ENCODE measurements at regions not wholly inside any gene's neighbourhood (a gene's known extent, or its start where the extent isn't known, plus 50 kb on each side); places are given as distances from the start of the nearest gene placed in this dataset.

DNA sequence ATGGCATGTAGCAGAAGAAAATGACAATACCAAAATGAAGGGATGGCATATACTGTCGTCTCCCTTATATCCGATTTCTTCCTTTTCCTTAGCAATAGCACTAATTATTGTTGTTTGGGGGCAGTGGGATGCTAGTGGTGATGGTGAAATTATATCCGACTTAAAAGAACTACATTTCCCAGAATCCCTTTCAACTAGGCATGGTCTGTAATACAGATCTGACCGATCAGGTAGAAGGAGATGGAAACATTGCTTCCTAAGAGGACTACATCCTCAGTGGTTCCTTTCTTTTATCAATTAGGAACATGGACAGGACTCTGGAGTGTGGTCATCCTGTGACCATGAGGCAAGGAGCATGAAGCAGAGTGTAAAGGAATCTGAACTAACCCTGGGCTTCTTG is 532.6 kb downstream of the CBLN4 start:
- peak in 1 of 2 donors; percentile 35 for DNase-seq (ENCODE audit: low read depth in 1 of 2, low spot score in 1 of 2)
- H3K4me3 ChIP-seq: no peak overlapping the region
- H3K27ac ChIP-seq: no peak overlapping the region
- H3K9me3 ChIP-seq (ENCODE audit: low read depth): no peaks in the 10 kb centered on the region
- TF ChIP-seq, protein P1, sequence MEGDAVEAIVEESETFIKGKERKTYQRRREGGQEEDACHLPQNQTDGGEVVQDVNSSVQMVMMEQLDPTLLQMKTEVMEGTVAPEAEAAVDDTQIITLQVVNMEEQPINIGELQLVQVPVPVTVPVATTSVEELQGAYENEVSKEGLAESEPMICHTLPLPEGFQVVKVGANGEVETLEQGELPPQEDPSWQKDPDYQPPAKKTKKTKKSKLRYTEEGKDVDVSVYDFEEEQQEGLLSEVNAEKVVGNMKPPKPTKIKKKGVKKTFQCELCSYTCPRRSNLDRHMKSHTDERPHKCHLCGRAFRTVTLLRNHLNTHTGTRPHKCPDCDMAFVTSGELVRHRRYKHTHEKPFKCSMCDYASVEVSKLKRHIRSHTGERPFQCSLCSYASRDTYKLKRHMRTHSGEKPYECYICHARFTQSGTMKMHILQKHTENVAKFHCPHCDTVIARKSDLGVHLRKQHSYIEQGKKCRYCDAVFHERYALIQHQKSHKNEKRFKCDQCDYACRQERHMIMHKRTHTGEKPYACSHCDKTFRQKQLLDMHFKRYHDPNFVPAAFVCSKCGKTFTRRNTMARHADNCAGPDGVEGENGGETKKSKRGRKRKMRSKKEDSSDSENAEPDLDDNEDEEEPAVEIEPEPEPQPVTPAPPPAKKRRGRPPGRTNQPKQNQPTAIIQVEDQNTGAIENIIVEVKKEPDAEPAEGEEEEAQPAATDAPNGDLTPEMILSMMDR (IDR thresholded peaks at IDR 0.05; ENCODE audit: low read depth, low read length): no peak
- H3K36me3 ChIP-seq: no peaks in the 10 kb centered on the region
- H3K27me3 ChIP-seq: no peaks in the 10 kb centered on the region
- no peaks in the 10 kb centered on the region for H3K4me1 ChIP-seq (ENCODE audit: low read depth)

DNA sequence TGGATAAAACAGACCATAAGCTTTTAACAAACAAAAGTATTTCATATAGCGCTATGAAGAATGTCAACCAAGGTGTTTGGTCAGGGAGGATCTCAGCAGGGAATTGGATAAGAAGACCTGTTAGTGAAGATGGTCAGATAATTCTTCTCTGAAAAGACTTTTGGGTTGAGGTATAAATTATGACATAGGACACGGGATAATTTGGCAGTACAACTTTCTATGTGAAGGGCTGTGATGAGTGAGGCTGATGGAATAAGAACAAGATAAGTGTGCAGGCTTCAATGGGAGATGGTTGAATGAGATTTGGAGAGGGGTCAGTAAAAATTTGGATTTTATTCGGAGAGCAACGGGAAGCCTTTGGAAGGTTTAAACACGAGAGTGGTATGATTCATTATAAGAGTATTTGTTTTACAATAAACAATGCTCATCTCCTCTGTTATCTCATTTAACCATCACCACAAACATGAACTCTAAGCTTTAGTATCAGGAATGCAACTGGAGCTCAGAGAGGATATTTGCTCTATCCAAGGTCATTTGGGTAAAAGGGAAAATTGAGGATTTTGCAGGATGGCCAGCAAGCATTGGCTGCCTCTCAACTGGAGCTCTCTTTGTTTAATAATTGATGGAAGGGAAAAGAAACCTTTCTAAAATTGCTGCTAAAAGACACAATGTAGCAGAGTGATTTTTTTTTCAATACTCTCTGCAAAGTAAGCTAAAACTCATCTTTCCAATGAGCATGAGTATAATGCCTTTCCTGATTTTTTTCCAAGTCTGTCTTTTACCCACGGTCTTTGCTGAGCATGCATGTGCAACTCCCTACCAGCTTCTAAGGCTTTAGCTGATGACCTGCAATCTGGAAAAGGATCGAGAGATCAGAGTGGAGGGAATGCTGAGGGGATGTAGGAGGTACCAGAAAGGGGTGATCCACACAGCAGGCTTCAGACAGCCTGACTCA is 534.0 kb downstream of the CBLN4 start:
- no peak overlapping the region for H3K27ac ChIP-seq
- no peak overlapping the region for H3K4me3 ChIP-seq
- no peaks in the 10 kb centered on the region for H3K36me3 ChIP-seq
- H3K4me1 ChIP-seq (ENCODE audit: low read depth): no peaks in the 10 kb centered on the region
- TF ChIP-seq, protein P1 (IDR thresholded peaks at IDR 0.05; ENCODE audit: low read depth, low read length): no peak
- H3K9me3 ChIP-seq (ENCODE audit: low read depth): no peaks in the 10 kb centered on the region
- H3K27me3 ChIP-seq: no peaks in the 10 kb centered on the region
- DNase-seq (ENCODE audit: low read depth in 1 of 2, low spot score in 1 of 2): no peak

DNA sequence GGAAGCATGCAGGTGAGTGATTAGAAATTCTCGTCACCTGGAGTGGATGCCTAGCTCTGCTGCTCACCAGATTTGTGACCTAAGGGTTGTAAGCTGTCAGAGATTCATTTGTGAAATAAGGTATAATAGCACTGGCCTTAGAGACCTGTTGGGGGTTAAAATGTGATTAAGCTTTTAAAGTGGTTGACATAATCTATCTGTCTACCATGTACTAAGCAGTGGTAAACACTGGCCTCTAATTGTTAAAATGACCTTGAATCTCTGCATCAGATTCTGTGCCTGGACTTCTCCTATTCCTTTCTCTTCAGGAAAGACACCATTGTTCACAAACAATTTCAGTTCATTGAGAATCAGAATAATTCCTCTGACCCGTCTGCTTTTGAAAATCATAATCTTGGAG is 536.2 kb downstream of the CBLN4 start:
- no peak overlapping the region for H3K4me3 ChIP-seq
- H3K9me3 ChIP-seq (ENCODE audit: low read depth): no peaks in the 10 kb centered on the region
- no peaks in the 10 kb centered on the region for H3K36me3 ChIP-seq
- H3K4me1 ChIP-seq (ENCODE audit: low read depth): no peaks in the 10 kb centered on the region
- TF ChIP-seq, protein P1 (IDR thresholded peaks at IDR 0.05; ENCODE audit: low read depth, low read length): no peak
- no peaks in the 10 kb centered on the region for H3K27me3 ChIP-seq
- no peak for DNase-seq (ENCODE audit: low read depth in 1 of 2, low spot score in 1 of 2)
- H3K27ac ChIP-seq: no peak overlapping the region

DNA sequence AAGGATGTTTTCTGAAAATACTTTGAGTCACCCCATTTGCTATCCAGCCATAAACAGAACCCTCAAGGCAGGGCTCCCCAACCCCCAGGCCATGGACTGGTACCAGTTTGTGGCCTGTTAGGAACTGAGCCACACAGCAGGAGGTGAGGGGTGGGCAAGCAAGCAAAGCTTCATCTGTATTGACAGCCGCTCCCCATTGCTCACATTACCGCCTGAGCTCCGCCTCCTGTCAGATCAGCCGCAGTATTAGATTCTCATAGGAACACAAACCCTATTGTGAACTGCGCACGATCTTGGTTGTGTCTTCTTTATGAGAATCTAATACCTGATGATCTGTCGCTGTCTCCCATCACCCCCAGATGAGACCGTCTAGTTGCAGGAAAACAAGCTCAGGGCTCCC is 543.8 kb downstream of the CBLN4 start:
- Histone ChIP-seq H3K27me3 (no peaks in the 10 kb centered on the region), H3K9me3 (ENCODE audit: low read depth) (no peaks in the 10 kb centered on the region), H3K27ac (no peak overlapping the region), H3K36me3 (no peaks in the 10 kb centered on the region), H3K4me1 (ENCODE audit: low read depth) (no peaks in the 10 kb centered on the region), H3K4me3 (no peak overlapping the region)
- TF ChIP-seq, protein P1 (IDR thresholded peaks at IDR 0.05; ENCODE audit: low read depth, low read length): no peak
- DNase-seq (ENCODE audit: low read depth in 1 of 2, low spot score in 1 of 2): no peak

DNA sequence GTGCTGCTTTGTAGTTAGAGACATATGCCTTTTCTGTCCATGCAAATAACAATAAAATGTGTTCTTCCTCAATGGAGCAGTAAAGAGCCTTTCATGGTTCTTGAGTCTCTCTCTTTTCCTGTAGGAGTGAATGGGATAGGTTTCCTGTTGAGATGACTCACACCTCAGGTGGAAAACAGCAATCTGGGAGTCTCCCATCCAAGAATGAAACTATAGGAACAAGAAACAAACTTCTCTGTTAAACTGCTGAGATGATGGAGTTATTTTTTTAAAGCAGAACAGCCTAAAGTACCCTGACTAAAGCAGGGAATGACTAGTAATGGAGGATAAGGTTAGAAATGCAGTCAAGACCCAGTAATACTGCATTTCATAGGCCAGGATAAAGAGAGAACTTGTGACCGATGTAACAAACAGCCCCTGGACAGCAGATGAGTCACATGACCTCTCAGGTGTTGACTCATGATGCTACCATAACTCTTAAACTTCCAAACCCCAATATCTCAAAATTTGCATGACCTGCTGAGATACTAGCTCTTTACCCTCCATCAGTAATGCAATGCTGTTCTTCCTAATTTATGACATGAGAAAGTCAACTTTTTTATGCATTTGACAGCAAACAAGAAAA is 548.9 kb downstream of the CBLN4 start:
- H3K27me3 ChIP-seq: no peaks in the 10 kb centered on the region
- H3K9me3 ChIP-seq (ENCODE audit: low read depth): no peaks in the 10 kb centered on the region
- TF ChIP-seq, protein P1 (IDR thresholded peaks at IDR 0.05; ENCODE audit: low read depth, low read length): no peak
- no peaks in the 10 kb centered on the region for H3K36me3 ChIP-seq
- H3K27ac ChIP-seq: no peak overlapping the region
- no peak overlapping the region for H3K4me3 ChIP-seq
- H3K4me1 ChIP-seq (ENCODE audit: low read depth): no peaks in the 10 kb centered on the region
- DNase-seq (ENCODE audit: low read depth in 1 of 2, low spot score in 1 of 2): no peak
